Ascending aorta (tissue), 2 donors: ENCODE measurements at regions not wholly inside any gene's neighbourhood (a gene's known extent, or its start where the extent isn't known, plus 50 kb on each side); places are given as distances from the start of the nearest gene placed in this dataset.

ENCODE experiments used
- DNase-seq, 2 donors: peaks; one replicate each; pipeline ENCODE4 v3.0.0-alpha.2; 2019; ENCODE audit warnings: low spot score in 2 of 2
- H3K27ac ChIP-seq, 2 donors: fragments of 200-600 bp; sonication (generic); one replicate each; pipeline ENCODE4 v1.5.1; 2016 to 2017; ENCODE audit warnings: mild to moderate bottlenecking in 1 of 2
- H3K27me3 ChIP-seq: fragments of 200-600 bp; sonication (generic); one replicate; pipeline ENCODE4 v1.5.1; 2017
- H3K36me3 ChIP-seq, 2 donors: fragments of 200-600 bp; sonication (generic); one replicate each; pipeline ENCODE4 v1.5.1; 2016
- H3K4me1 ChIP-seq, 2 donors: fragments of 200-600 bp; sonication (generic); one replicate each; pipeline ENCODE4 v1.5.1; 2016 to 2017; ENCODE audit warnings: mild to moderate bottlenecking in 1 of 2
- H3K4me3 ChIP-seq, 2 donors: fragments of 200-600 bp; sonication (generic); one replicate each; pipeline ENCODE4 v1.5.1; 2016 to 2017; ENCODE audit warnings: mild to moderate bottlenecking in 1 of 2
- H3K9me3 ChIP-seq, 2 donors: fragments of 200-600 bp; sonication (generic); one replicate each; pipeline ENCODE4 v1.5.1; 2016
- intact Hi-C: fragments of 100-400 bp; cut with DNase I; formaldehyde crosslinking; loops from one replicate; pipeline ENCODE4 v1.15.1; 2023
- TF ChIP-seq, protein P1 (sequence below), 3 experiments: fragments of 200-600 bp in 2 of 3; fragments of 450-650 bp in 1 of 3; sonication (generic) in 2 of 3; IDR thresholded peaks; one replicate each; pipeline ENCODE4 v1.5.1; 2016 to 2019; ENCODE audit warnings: antibody characterized with exemption in 3 of 3, mild to moderate bottlenecking in 1 of 3, moderate library complexity in 1 of 3

DNA sequence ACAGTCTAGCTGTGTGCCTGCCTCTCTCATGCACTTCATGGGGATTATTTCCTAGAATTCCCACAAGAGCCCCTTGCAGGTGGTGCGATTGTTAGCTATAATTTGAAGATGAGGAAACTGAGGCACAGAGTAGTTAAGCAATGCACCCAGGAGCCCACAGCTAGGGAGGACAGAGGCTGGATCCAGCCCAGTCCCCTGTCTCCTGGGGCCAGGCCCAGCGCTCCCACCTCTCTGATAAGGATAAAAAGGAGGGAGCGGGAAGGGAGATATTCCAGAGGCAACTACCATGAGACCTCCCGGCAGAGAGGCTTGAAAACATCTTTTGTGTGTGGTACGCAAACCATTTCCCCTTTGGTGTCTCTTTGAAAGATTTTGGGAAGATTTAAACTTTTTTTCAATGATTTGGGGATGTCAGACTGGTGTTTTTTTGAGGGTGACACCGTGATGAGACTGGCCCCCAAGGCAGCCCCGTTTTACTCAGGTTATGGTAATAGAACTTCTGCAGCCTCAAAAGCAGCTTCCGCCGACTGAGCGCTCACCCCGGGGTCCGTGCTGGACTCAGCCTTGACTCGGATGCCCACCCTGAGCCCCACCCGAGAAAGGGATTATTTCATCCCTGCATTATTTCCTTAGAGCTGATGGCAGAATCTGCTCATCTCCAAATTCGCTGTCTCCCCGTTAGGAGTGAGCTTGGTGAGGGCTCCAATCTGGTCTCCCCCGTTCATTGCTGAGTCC, 144.7 kb upstream of the IER5L start:
- peak overlapping the region; percentile 92 to 94 for H3K27ac ChIP-seq
- intact Hi-C loops = no loop called here
- no peaks in the 10 kb centered on the region for H3K9me3 ChIP-seq
- no peaks in the 10 kb centered on the region for H3K36me3 ChIP-seq
- peak in 1 of 2 donors; percentile 57 for DNase-seq
- H3K4me1 ChIP-seq = peaks cover 26 to 47% of the 10 kb centered on the region in 2 donors
- H3K4me3 ChIP-seq = no peak overlapping the region
- TF ChIP-seq, protein P1, sequence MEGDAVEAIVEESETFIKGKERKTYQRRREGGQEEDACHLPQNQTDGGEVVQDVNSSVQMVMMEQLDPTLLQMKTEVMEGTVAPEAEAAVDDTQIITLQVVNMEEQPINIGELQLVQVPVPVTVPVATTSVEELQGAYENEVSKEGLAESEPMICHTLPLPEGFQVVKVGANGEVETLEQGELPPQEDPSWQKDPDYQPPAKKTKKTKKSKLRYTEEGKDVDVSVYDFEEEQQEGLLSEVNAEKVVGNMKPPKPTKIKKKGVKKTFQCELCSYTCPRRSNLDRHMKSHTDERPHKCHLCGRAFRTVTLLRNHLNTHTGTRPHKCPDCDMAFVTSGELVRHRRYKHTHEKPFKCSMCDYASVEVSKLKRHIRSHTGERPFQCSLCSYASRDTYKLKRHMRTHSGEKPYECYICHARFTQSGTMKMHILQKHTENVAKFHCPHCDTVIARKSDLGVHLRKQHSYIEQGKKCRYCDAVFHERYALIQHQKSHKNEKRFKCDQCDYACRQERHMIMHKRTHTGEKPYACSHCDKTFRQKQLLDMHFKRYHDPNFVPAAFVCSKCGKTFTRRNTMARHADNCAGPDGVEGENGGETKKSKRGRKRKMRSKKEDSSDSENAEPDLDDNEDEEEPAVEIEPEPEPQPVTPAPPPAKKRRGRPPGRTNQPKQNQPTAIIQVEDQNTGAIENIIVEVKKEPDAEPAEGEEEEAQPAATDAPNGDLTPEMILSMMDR (IDR thresholded peaks at IDR 0.05) = no peak
- H3K27me3 ChIP-seq = no peaks in the 10 kb centered on the region

- Histone ChIP-seq H3K4me1 (peaks cover 30 to 54% of the 10 kb centered on the region in 2 donors), H3K36me3 (no peaks in the 10 kb centered on the region), H3K27ac (peak overlapping the region; percentile 92 to 94), H3K27me3 (no peaks in the 10 kb centered on the region), H3K9me3 (no peaks in the 10 kb centered on the region), H3K4me3 (peak overlapping the region in 1 of 2 donors; percentile 60)
- peak in 1 of 2 donors; percentile 58 for DNase-seq
- intact Hi-C loops = no loop called here
- TF ChIP-seq, protein P1 (IDR thresholded peaks at IDR 0.05) = no peak
Observed at GRCh38 chr9:129322022-129322621, 144.1 kb upstream of the IER5L start.

DNA sequence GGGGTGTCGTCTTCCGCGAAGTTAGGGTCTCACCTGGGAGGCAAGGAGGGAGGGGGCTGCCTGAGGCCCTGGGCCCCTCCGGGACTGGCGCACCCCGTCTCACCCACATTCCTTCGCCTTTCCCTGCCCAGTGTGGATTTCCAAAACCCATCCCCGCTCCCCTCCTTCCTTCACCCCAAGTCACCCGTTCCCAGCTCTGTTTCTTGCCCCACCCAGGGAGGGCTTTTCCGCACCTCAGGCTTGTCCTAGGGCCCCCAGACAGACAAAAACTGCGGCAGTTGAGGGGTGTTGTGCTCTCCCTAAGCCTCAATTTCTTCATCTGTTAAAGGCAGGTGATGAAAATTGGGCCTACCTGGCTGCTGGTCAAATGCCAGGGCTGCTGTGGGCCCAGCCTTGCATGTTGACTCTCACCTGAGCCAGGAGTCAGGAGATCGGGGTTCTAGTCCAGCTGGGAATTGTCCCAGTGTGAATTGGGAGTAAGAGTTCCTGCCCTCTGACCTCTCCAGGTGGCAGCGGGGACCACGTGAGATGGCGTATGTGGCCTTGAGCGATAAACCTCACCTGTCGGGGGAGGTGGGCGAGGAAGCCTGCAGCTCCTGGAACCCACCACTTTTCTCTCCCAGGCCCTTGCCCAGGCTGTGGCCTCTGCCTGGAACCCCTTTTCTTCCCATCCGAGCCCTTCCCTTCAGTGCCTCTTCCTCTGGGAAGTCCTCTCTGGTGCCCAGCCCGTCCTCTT, 143.4 kb upstream of the IER5L start:
- Histone ChIP-seq H3K9me3 (no peaks in the 10 kb centered on the region), H3K27me3 (no peaks in the 10 kb centered on the region), H3K36me3 (no peaks in the 10 kb centered on the region), H3K4me3 (peak overlapping the region; percentile 54 to 60), H3K4me1 (peaks cover 30 to 59% of the 10 kb centered on the region in 2 donors), H3K27ac (peak overlapping the region; percentile 92 to 94)
- DNase-seq = peak in 1 of 2 donors; percentile 63
- TF ChIP-seq, protein P1 (IDR thresholded peaks at IDR 0.05) = no peak
- intact Hi-C loops = loop anchor here (2.0 kb wide), 2 partner anchors 13 to 181 kb away; no protein-coding TSS in a partner anchor

DNA sequence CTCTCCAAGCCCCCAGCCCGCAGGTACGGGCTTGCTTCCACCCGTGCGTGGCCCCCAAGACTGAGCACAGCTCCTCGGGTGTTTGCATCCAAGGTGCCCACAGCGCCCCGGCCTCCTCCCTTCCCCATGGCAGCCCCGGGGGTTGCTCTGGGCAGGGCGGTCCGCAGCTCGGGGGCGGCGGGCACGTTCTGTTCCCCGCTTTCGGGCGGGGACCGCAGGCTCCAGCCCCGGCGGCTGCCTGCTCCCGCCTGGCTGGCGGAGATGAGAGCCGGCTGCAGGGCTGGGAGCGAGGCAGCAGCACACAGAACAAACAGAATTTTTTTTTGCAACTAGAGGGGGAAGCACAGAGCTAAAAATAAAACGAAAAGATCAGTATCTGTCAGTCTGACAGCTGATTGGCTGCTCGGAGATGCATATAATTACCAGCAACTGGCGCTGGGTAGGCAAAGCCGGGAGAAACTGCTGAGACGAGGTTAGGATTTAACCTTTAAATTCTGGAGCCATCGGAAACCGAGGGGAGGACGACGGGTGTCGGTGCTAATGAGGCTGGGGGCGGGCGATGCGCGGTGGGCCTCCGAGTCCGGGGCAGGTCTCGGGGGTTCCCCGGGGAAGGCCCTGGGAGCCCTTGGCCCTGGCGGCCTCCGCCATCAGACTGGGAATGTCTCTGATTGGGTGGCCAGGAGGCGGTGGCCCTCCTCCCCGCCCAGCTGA, 142.7 kb upstream of the IER5L start:
- Histone ChIP-seq H3K36me3 (no peaks in the 10 kb centered on the region), H3K4me1 (peaks cover 30 to 66% of the 10 kb centered on the region in 2 donors), H3K27me3 (no peaks in the 10 kb centered on the region), H3K27ac (peak overlapping the region; percentile 92 to 94), H3K9me3 (no peaks in the 10 kb centered on the region), H3K4me3 (peak overlapping the region; percentile 54 to 60)
- DNase-seq = peak in 1 of 2 donors; percentile 88
- TF ChIP-seq, protein P1 (IDR thresholded peaks at IDR 0.05) = peak in 2 of 3 experiments; percentile 2 to 17
- intact Hi-C loops = loop anchor here (2.0 kb wide), 2 partner anchors 14 to 180 kb away; no protein-coding TSS in a partner anchor

- no peaks in the 10 kb centered on the region for H3K27me3 ChIP-seq
- H3K9me3 ChIP-seq = no peaks in the 10 kb centered on the region
- H3K4me1 ChIP-seq = peaks cover 30 to 73% of the 10 kb centered on the region in 2 donors
- TF ChIP-seq, protein P1 (IDR thresholded peaks at IDR 0.05) = no peak
- intact Hi-C loops = loop anchor here (2.0 to 5.0 kb wide), 6 partner anchors 15 to 287 kb away; partner anchors contain the start of gene IER5L
- peak in 1 of 2 donors; percentile 59 for DNase-seq
- H3K27ac ChIP-seq = peak overlapping the region; percentile 92 to 94
- H3K4me3 ChIP-seq = peak overlapping the region; percentile 54 to 60
- H3K36me3 ChIP-seq = no peaks in the 10 kb centered on the region
Observed at GRCh38 chr9:129319938-129320481, 141.9 kb upstream of the IER5L start.
